ENCODE measurements at regions not wholly inside any gene's neighbourhood (a gene's known extent, or its start where the extent isn't known, plus 50 kb on each side); places are given as distances from the start of the nearest gene placed in this dataset.

- DNase-seq, result no peak
Measured at GRCh38 chr11:122229078-122229477, 113.1 kb upstream of the BLID start.

- no peak for DNase-seq
Measured at GRCh38 chr11:122226810-122227379, 110.9 kb upstream of the BLID start.

DNA sequence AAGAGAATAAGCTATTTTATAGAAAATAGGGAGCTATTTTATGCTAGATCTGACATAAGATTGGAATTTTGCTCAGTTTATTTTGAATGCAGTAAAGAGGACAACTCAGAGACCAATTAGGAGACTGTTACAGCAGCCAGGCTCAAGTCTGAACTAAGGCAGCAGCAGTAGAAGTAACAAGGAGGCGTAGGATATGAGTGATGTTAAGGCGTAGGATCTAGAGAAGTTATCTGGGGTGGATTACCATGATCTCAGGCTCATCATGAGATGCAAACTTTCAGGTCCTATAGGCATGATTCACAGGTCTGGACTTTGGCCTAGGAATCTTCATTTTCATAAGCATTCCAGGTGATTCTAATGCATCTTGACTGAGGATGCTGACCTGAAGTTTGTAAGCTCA is 108.9 kb upstream of the BLID start:
- DNase-seq, result no peak

DNA sequence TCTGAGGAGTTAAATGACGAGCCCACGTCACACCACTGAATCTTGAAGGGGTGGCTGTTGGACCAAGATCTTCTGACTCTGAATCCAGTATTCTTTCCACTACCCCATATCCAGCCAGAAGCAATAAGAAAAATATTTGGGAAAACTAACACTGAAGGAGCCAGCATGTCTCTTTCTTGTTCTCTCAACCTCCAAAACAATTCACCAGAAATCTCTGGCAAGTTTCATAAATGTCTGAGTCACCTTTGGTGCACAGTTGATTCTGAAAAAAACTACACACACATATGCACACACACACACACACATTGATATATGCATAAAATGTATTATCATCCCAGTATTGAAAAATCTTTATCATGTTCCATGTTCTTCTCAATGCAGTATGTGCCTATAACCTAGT is 104.3 kb upstream of the BLID start:
- no peak for DNase-seq

GRCh38 chr11:122219791-122220190 is 103.8 kb upstream of the BLID start:
- no peak for DNase-seq

- DNase-seq, result peak in 12 of 14 donors; percentile 6 to 81 (median 67)
Measured at GRCh38 chr11:122215244-122215992, 99.4 kb upstream of the BLID start.

DNA sequence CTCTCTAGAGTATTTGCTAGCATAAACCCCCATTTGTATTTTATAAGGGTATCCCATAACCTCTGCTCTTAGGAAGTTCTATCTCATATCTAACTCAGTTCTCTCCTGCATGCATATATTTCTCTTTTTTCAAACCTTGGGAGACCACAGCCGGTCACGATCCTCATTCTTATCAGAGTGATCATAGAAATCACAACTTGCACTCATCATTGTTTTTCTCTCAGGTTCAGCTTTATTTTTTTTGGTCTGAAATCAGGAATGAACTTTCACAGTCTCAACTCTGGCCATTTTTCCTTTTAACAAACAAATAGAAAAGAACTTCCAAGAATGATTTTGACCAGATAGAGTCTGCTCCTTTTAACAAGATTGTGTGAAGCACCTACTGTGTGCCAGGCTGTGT is 98.6 kb upstream of the BLID start:
- DNase-seq, result no peak

DNA sequence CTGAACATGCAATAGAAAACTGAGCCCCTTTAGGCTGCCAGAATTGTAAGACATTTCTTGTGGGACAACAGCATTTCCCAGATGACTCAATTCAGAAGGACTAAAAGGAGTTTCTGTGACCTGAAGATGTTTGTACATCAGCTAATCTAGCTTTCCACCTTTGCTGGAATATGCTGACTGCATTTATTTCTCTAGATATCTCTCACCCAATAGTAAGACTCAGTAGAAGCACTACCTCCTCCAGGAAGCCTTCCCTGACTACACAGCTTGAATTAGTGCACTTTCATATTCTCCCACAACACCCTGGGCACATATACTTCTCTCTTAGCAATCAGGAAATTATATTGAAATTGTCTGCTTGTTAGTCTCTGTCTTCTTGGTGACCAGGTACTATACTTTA is 98.1 kb upstream of the BLID start:
- DNase-seq, result no peak

DNA sequence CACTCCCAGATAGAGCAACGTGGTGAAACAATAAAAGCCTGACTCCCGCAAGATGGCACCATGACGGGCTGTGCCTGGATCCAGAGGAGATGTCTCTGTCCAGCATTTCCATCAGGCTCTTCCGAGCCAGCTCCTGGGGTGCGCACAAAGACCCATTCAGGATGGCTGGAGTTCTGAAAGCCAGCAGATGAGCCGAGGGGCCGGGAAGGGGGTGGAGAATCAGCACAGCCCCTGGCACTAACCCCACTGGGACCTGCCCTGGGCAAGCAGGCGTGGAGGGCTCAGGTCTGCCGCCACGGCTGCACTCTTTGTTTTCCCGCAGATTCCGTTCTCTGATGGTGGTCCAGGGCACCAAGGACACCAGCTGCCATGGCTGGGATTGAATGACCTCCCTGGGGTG is 97.2 kb upstream of the BLID start:
- peak in 13 of 14 donors; percentile 13 to 91 (median 66) for DNase-seq

GRCh38 chr11:122210367-122210997 is 94.5 kb upstream of the BLID start:
- DNase-seq, result no peak

- DNase-seq, result peak in 9 of 14 donors; percentile 4 to 63 (median 47)
Measured at GRCh38 chr11:122209619-122210366, 93.8 kb upstream of the BLID start.

DNA sequence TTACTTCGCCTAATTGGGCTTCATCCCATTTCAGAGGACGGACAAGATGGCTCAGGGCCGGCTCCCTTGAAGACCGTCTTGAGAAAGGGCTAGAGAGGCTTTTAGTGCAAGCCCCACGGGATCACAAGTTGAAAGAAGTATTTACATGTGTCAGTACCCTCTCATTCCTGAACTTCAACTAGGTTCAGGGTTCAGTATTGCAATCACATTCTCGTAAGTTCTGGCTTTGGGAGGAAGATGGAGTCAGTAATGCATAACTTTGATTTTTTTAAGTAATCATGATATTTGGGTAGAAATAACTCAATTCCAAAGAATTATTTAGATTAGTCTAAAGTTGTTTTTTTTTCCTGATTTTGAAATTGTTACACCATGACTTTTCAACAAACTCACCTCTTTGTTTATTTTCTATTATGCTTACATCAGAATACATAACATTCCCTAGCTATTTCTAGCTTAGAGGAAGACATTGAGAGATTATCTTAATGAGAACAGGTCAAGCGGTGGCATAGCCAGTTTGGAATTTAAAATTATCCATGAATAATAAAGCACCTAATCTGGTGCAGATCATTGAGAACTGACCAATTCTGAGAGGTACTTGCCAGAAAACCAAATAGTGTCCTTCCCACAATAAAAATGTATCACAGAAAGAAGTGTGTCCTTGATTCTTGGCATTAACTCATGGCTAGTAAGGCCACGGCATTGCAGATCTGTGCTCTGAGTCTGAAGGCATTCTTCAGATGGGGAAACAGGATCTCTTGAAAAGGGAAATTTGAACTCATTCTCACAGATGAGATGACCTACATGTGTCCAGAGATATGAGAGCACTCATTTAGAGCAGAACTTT is 92.1 kb upstream of the BLID start:
- no peak for DNase-seq

DNA sequence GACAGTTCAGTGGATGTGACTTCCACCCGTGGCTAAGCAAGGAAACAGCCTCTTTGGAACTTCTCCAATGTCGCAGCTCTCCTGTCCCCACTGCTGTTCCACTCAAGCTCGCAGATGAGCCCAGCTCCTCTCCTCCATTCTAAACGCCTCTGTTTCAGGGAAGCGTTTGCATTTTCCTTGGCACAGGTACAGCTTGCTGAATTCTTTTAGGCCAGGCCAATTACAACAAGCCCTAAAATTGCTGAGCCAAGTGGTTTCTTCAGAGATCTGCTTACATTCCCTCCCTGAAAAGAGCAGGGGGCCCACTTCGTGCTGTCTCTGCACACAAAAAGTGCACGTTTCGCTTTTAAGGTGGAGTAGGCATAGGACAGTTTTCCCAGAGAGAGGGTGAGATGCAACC is 91.5 kb upstream of the BLID start:
- DNase-seq, result peak in 2 of 14 donors; percentile 20 to 51

DNA sequence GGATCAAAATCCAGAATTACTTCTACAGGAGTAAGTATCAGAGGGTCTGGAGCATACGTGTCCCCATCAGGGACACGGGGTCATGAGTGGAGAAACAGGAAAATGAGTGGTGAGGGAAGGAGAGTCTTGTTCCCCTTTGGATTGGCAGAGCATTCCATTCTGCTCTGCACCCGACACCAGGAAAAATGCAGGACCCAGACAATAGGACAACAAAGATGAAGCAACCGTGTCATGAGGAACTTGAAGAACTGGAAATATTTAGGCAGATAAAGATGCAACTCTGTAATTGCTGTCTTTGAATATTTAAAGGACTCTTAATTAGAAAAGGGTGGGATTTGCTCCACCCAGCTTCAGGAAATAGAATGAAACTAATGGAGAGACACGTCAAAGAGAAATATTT is 89.0 kb upstream of the BLID start:
- peak in 1 of 14 donors; percentile 20 for DNase-seq

- no peak for DNase-seq
Measured at GRCh38 chr11:122204206-122204605, 88.2 kb upstream of the BLID start.

- DNase-seq, result peak in 11 of 14 donors; percentile 30 to 82 (median 67)
Measured at GRCh38 chr11:122202951-122203456, 87.0 kb upstream of the BLID start.

DNA sequence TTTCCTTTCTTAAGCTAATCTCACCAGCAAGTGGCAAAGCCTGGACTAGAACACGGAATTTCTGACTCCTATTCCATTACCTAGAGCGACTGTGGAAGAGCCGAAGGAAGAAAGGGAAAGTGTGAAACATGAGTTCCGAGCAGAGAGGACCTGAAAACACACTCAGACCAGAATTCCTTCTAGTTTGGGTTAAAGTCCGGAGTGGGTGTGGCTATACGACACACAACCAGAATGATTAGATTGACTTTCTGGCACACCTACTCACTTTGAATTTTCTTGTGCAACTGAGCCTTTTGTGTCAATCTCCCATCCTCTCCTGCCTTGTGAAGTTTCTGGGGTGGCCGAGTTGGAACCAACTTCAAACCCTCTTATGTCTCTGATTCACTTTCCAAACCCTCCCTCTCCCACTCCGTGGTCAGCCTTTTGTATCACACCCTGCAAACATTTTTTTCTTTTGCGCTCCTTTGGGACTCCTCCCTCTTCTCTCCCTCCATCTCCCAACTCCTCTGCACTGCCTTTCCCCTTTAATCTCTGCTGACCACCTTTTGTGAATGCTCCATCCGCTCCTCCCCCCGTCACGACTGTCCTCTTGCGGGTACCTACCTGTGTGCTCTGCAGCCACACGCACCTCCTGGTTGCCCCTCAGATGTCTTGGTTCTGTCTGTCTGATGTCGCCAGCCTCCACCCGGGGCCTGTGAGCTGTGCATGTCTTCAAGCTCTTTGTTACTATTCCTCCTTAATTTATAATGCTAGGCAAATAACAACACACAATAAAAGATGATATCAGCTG is 86.3 kb upstream of the BLID start:
- DNase-seq, result peak in 3 of 14 donors; percentile 66 to 77 (median 68)

DNA sequence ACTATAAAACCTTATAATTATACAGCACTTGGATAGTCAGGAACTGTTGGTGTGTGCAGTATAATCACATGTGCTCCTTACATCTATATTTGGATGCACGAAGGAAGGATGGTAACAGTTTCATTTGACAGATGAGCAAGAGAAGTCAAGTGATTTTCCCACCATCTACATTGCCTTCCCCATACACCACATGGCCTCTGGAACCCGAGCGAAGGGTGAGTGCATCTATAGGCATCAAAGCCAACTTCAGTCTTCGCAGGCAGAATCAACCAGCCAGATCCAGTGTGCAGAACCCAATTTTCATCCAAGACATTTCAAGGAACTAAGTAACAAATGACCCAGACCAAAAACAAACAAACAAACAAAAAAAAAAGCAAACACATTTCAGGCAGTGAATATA is 85.1 kb upstream of the BLID start:
- peak in 1 of 14 donors; percentile 9 for DNase-seq

DNA sequence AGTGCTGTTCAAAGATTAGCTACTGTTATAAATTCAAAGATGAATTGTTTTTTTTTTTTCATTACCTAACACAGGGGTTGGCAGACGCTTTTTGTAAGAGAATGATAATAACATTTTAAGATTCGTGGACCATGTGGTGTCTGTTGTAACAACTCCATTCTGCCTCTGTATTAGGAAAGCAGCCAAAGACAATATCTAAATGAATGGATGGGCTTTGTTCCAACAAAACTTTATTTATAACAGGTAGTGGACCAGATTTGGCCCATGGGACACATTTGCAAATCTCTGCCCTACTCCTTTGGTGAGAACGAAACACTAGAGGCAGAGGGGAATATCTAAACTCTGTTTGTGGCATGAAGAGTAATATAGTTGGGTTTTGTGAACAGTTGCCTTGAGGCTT is 83.6 kb upstream of the BLID start:
- DNase-seq, result no peak

GRCh38 chr11:122198291-122198983 is 82.4 kb upstream of the BLID start:
- no peak for DNase-seq

Measured in C1 segment of cervical spinal cord (tissue), 14 donors.